RWPE1 (cell line): ENCODE measurements at regions not wholly inside any gene's neighbourhood (a gene's known extent, or its start where the extent isn't known, plus 50 kb on each side); places are given as distances from the start of the nearest gene placed in this dataset.
"Not testable (repeated sequence)": the region's sequence is repeated elsewhere in the genome, so short reads cannot be mapped to it uniquely, and the experiment has no call there.

Experiments used
- CTCF ChIA-PET: fragments of 350-600 bp; sonication (Branson Sonifier 250); formaldehyde crosslinking; extraction: SDS; loops from one replicate; lab custom pipeline; 2021; lab: Yijun Ruan, JAX
- POLR2A ChIA-PET: fragments of 400-600 bp; formaldehyde crosslinking; extraction: SDS; loops from one replicate; lab custom pipeline; 2020; ENCODE audit warnings: antibody characterized with exemption; ENCODE audit not compliant: low non-redundant PET; lab: Yijun Ruan, JAX
- DNase-seq: peaks from one replicate; pipeline ENCODE4 v3.0.0; 2012; ENCODE audit warnings: low spot score
- H3K27ac ChIP-seq: fragments of 450-650 bp; 2 replicates; pipeline ENCODE4 v1.5.1; 2017
- TF ChIP-seq, protein P1 (sequence below): fragments of 450-650 bp; conservative IDR thresholded peaks from 2 replicates; pipeline ENCODE4 v1.5.1; 2017; ENCODE audit warnings: low read depth, mild to moderate bottlenecking

DNA sequence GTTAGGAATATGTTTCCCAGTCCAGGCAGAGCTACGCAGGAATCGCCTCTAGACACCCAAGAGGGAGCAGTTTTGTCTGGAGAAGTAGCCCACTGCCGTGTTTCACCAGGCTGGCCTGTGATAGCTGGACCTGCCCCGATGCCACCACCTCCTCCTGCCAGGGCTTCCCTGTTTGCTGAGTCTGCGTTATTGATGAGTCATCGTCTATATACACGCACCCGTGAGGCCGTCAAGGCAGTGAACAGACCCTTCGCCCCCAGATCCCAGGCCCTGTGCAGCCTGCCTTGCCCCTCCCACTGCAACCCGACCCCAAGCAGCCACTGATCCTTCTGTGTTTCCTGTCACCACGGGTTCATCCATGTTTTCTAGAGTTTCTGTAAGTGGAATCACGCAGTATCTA, 141.9 kb downstream of the IGLL1 start:
- TF ChIP-seq, protein P1, sequence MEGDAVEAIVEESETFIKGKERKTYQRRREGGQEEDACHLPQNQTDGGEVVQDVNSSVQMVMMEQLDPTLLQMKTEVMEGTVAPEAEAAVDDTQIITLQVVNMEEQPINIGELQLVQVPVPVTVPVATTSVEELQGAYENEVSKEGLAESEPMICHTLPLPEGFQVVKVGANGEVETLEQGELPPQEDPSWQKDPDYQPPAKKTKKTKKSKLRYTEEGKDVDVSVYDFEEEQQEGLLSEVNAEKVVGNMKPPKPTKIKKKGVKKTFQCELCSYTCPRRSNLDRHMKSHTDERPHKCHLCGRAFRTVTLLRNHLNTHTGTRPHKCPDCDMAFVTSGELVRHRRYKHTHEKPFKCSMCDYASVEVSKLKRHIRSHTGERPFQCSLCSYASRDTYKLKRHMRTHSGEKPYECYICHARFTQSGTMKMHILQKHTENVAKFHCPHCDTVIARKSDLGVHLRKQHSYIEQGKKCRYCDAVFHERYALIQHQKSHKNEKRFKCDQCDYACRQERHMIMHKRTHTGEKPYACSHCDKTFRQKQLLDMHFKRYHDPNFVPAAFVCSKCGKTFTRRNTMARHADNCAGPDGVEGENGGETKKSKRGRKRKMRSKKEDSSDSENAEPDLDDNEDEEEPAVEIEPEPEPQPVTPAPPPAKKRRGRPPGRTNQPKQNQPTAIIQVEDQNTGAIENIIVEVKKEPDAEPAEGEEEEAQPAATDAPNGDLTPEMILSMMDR, result no peak
- H3K27ac ChIP-seq, result no peak overlapping the region
- no peak for DNase-seq
- POLR2A ChIA-PET, result no interaction called here
- CTCF ChIA-PET, result no interaction called here

DNA sequence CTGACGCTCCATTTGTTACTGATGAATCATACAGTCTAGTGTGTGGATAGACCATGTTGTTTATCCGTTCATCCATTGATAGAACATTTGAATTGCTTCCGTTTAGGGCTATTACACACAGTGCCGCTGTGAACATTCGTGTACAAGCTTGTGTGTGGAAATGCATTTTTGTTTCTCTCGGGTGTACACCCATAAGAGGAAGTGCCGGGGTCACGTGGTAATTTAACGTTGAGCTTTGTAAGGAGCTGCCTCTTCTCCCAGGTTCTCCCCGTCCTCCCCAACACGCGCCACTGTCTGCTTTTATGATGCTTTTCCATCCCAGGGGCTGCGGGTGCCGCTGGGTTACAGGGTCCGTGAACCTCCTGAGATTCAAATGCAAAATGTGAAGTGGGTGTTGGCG, 142.3 kb downstream of the IGLL1 start:
- DNase-seq, result no peak
- TF ChIP-seq, protein P1, result no peak
- H3K27ac ChIP-seq, result no peak overlapping the region
- ChIA-PET CTCF (interaction anchor here (0.6 kb wide), 1 partner anchor 173 kb away, joined by 4 read pairs; no protein-coding TSS in a partner anchor), POLR2A (no interaction called here)

DNA sequence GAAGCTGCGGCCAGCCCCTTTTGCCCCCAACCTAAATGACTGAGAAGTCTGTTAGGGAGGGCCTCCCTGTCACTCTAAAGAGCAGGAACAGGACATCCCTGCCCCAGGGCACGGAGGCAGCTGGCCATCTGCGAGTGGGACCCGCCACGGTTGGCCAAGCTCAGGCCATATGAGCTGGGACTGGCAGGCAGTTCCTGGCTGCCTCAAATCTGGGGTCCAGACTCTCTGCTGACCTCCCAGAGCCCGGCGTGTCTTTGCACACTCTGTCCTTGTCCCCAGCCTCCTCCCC, 143.0 kb downstream of the IGLL1 start:
- CTCF ChIA-PET, result not testable (repeated sequence)

DNA sequence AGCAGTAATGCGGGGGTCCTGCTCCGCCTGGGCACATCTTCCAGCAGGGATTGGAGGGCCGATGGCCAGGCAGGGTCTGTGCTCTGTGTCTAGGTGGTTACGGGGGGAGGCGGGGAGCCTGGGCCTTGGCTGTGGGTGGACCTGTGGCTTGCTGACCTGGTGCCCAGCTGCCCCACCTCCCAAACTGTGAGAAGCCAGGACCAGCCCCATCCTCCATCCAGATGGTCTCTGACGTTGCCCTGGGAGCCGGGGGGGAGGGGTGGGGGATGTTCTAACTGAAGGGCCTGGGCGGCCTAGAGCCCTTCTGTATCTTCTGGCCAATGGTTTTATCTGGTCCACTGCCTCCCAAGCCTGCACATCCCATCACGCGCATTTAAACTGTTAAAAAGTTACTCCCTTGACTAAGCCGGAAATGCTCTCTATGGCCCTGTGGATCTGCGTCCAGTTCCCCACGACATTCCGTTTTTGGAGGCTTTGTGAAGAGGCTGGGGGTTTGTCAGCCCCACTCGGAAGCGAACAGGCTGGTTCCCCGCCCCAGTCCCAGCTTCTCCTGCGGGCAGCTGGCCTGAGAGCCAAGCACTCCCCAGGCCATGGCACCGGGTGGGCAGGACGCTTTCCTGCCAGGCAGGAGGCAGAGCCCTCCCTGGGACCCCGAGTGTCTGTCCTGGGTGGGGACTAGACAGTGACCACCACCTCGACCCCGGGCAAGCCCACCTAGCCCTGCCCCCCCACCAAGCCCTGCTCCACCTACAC, 143.6 kb downstream of the IGLL1 start:
- H3K27ac ChIP-seq, DNase-seq, POLR2A ChIA-PET, CTCF ChIA-PET: not testable (repeated sequence)

More for the DNA sequence above, 143.0 kb downstream of the IGLL1 start:
- DNase-seq, H3K27ac ChIP-seq, POLR2A ChIA-PET: not testable (repeated sequence)

DNA sequence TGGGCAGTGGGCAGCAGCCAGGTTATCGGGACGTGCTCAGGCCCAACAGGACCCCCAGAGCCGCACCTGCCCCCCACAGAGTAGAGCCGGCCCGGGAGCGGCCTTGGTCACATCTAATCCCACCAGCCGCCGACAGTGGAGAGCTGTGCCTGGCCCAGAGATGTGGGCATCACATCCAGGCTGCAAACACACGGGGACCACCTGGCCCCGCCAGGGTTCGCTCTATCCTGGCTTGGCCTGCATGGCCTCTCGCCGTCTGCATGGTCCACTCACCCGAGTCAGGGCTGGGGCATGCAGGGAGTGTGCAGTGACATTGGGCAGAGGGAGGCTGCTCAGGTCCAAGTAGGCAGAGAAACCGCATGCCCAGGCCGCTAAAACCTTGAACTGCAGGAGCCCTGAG, 144.9 kb downstream of the IGLL1 start:
- DNase-seq, H3K27ac ChIP-seq, CTCF ChIA-PET, POLR2A ChIA-PET: not testable (repeated sequence)

DNA sequence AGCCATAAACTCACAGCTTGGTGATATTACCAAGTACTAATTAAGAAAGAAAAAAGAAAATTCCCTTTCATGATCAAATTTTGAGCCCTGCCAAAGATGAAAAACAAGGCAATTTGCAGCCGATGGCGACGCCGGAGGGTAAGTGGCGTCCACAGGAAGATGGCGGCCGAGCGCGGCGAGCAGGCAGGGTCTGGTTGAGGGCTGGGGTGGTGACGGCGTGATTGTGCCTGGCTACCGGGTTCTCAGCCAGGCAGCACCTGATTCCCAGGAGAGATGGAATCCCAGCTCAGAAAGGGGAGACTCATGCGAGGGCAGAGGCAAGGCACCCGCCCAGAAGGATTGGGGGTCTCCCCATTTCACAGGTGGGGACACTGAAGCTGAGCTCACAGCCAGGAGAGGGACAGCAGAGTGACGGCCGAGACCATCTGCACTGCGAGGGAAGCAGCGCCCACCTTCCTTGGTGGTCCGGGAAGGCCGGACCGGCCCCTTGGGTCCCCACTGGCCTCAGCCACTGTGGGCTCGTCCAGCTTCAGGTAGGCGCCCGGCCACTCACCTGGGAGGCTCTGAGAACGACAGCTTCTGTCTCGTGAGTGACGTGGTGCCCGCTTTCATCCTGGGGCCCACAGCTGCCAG, 145.8 kb downstream of the IGLL1 start:
- DNase-seq, POLR2A ChIA-PET, H3K27ac ChIP-seq: not testable (repeated sequence)
- CTCF ChIA-PET, result interaction anchor here (0.7 kb wide), 1 partner anchor 119 kb away, joined by 4 read pairs; no protein-coding TSS in a partner anchor

DNA sequence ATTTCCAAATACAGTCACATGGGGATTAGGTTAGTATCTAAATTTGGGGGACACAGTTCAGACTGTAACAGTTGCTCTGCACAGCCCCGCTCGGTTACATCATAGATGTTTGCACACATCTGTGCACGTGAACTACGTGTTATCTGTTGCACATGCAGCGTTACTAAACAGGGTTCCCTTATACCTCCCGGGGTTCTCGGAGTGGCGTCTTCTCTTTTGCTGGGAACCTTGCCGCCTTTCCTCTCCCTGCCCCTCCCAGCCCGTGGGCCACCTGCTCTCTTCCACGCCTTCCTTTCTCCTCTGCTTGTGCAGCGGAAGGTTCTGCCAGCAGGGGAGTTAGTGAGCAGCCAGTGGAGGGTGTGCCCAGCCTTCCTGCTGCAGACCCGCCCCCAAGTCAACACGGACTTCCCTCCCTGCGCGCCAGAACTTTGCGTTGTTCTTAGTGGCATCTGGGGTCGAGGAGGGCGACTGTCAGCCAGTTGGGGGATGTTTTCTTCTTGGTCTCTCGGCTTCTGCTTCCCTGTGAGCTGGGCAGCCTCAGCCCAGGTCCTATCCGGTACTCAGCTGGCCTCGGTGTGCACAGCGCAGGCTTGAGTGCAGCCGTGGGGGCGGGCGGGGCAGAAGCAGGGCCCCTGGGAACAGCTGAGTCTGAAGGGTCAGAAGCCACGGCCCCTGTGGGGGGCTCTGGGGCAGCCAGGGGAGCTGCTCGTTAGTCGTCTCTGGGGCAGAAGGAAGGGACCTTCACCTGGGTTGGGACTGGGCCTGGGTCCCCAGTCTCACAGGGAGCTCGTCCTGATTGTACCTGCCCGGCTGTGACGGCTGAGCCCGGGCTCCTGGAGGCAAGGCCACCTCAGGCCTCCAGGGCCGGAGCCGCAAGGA, 146.7 kb downstream of the IGLL1 start:
- CTCF ChIA-PET, result interaction anchor here (0.7 kb wide), 1 partner anchor 118 kb away, joined by 4 read pairs; no protein-coding TSS in a partner anchor
- DNase-seq, H3K27ac ChIP-seq, POLR2A ChIA-PET: not testable (repeated sequence)
- TF ChIP-seq, protein P1, result peak; percentile 25; the same call in 1 of the 2 replicates

DNA sequence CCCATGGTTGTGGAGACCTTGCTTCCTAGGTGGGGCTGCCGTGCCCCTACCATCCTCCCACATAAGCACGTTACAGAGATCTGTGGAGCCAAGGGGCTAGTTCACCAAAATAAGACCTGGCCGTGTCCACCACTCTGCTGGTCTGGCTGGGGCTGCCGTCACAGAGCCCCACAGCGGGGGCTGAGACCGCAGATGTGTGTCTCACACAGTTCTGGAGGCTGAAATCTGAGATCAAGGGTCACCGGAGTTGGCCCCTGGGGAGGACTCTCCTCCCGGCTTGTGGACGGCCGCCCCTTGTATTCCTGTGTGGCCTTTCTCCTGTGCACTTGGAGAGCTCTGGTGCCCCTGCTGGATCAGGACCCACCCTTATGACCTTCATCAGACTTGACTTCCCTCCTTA, 147.4 kb downstream of the IGLL1 start:
- H3K27ac ChIP-seq, POLR2A ChIA-PET, CTCF ChIA-PET, DNase-seq: not testable (repeated sequence)
